AG04450 (cell line): ENCODE measurements at regions not wholly inside any gene's neighbourhood (a gene's known extent, or its start where the extent isn't known, plus 50 kb on each side); places are given as distances from the start of the nearest gene placed in this dataset.

ENCODE experiments used
- CTCF ChIA-PET: fragments of 300-600, 350-600 bp; formaldehyde crosslinking; extraction: SDS; loops from one replicate; lab custom pipeline; 2022; ENCODE audit warnings: antibody characterized with exemption, inconsistent platforms; lab: Charles Lee
- POLR2A ChIA-PET: fragments of 350-600 bp; formaldehyde crosslinking; extraction: SDS; loops from one replicate; lab custom pipeline; 2021; ENCODE audit warnings: antibody characterized with exemption, inconsistent platforms; lab: Yijun Ruan, JAX
- DNase-seq: peaks from one replicate; pipeline ENCODE4 v3.0.0-alpha.2; 2011; ENCODE audit warnings: low read depth, low spot score
- H3K27ac ChIP-seq: one replicate; pipeline ENCODE4 v1.5.1; 2012; ENCODE audit warnings: low read depth, low read length, control low read depth
- H3K27me3 ChIP-seq: one replicate; pipeline ENCODE4 v1.6.0; 2012; ENCODE audit warnings: low read length; ENCODE audit not compliant: control insufficient read depth, insufficient read depth
- H3K4me3 ChIP-seq: 2 replicates; pipeline ENCODE4 v1.5.1; 2011; ENCODE audit warnings: mild to moderate bottlenecking, low read depth, low read length, control low read depth
- H3K9me3 ChIP-seq: 2 replicates; pipeline ENCODE4 v1.5.1; 2012; ENCODE audit warnings: low read length; ENCODE audit not compliant: control insufficient read depth, insufficient read depth
- TF ChIP-seq, protein P1 (sequence below): IDR thresholded peaks from 2 replicates; pipeline ENCODE4 v1.5.1; 2011; ENCODE audit warnings: low read depth, low read length, control low read depth, inconsistent platforms

DNA sequence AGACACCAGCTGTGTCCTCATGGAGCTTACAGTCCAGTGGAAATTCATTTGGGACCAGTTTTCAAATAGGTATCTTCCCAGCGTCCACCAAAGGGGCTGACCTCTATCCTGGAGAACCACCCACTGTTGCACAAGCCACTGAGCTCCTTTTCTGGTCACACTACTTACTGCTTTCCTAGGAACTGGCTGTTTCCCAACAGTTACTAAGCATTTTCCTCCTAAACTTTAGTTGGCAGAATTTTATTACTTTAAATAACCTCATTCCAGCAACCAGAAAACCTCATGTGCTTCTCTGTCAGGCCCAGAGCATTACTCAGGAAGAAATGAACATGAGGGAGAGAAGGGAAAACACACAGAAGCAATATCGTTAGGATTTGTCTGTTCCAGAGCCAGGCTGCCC is 183.1 kb downstream of the GPAM start:
- TF ChIP-seq, protein P1, sequence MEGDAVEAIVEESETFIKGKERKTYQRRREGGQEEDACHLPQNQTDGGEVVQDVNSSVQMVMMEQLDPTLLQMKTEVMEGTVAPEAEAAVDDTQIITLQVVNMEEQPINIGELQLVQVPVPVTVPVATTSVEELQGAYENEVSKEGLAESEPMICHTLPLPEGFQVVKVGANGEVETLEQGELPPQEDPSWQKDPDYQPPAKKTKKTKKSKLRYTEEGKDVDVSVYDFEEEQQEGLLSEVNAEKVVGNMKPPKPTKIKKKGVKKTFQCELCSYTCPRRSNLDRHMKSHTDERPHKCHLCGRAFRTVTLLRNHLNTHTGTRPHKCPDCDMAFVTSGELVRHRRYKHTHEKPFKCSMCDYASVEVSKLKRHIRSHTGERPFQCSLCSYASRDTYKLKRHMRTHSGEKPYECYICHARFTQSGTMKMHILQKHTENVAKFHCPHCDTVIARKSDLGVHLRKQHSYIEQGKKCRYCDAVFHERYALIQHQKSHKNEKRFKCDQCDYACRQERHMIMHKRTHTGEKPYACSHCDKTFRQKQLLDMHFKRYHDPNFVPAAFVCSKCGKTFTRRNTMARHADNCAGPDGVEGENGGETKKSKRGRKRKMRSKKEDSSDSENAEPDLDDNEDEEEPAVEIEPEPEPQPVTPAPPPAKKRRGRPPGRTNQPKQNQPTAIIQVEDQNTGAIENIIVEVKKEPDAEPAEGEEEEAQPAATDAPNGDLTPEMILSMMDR: no peak
- H3K27me3 ChIP-seq: no peaks in the 10 kb centered on the region
- CTCF ChIA-PET: no interaction called here
- peaks cover 21% of the 10 kb centered on the region; the same call in 1 of the 2 replicates for H3K9me3 ChIP-seq
- no peak overlapping the region for H3K4me3 ChIP-seq
- POLR2A ChIA-PET: no interaction called here
- no peak for DNase-seq
- no peak overlapping the region for H3K27ac ChIP-seq

- ChIA-PET POLR2A (no interaction called here), CTCF (no interaction called here)
Observed at GRCh38 chr10:112002206-112002605, 181.4 kb downstream of the GPAM start.

GRCh38 chr10:112004075-112004474 is 179.5 kb downstream of the GPAM start:
- ChIA-PET CTCF (no interaction called here), POLR2A (no interaction called here)
- no peak overlapping the region for H3K4me3 ChIP-seq
- no peak overlapping the region for H3K27ac ChIP-seq
- H3K9me3 ChIP-seq: peaks cover 29% of the 10 kb centered on the region
- no peaks in the 10 kb centered on the region for H3K27me3 ChIP-seq
- DNase-seq: no peak
- TF ChIP-seq, protein P1: no peak

More at GRCh38 chr10:112002206-112002605, 181.4 kb downstream of the GPAM start:
- H3K9me3 ChIP-seq: peaks cover 23% of the 10 kb centered on the region; the same call in 1 of the 2 replicates
- no peak overlapping the region for H3K27ac ChIP-seq
- H3K4me3 ChIP-seq: no peak overlapping the region
- TF ChIP-seq, protein P1: no peak
- H3K27me3 ChIP-seq: no peaks in the 10 kb centered on the region
- no peak for DNase-seq

GRCh38 chr10:112005044-112005443 is 178.5 kb downstream of the GPAM start:
- ChIA-PET CTCF (no interaction called here), POLR2A (no interaction called here)
- no peak overlapping the region for H3K27ac ChIP-seq
- DNase-seq: no peak
- H3K27me3 ChIP-seq: no peaks in the 10 kb centered on the region
- peaks cover 19% of the 10 kb centered on the region for H3K9me3 ChIP-seq
- TF ChIP-seq, protein P1: no peak
- H3K4me3 ChIP-seq: no peak overlapping the region

- TF ChIP-seq, protein P1: no peak
- H3K9me3 ChIP-seq: peaks cover 18% of the 10 kb centered on the region
- DNase-seq: no peak
- no peak overlapping the region for H3K4me3 ChIP-seq
- no peak overlapping the region for H3K27ac ChIP-seq
- no peaks in the 10 kb centered on the region for H3K27me3 ChIP-seq
- ChIA-PET POLR2A (no interaction called here), CTCF (no interaction called here)
Observed at GRCh38 chr10:112006407-112006806, 177.2 kb downstream of the GPAM start.
